Forelimb muscle (tissue), 1 donor: ENCODE measurements at regions not wholly inside any gene's neighbourhood (a gene's known extent, or its start where the extent isn't known, plus 50 kb on each side); places are given as distances from the start of the nearest gene placed in this dataset.

Experiments used
- DNase-seq: peaks from one replicate; pipeline ENCODE4 v3.0.0-alpha.2; 2013; ENCODE audit warnings: low read depth

DNA sequence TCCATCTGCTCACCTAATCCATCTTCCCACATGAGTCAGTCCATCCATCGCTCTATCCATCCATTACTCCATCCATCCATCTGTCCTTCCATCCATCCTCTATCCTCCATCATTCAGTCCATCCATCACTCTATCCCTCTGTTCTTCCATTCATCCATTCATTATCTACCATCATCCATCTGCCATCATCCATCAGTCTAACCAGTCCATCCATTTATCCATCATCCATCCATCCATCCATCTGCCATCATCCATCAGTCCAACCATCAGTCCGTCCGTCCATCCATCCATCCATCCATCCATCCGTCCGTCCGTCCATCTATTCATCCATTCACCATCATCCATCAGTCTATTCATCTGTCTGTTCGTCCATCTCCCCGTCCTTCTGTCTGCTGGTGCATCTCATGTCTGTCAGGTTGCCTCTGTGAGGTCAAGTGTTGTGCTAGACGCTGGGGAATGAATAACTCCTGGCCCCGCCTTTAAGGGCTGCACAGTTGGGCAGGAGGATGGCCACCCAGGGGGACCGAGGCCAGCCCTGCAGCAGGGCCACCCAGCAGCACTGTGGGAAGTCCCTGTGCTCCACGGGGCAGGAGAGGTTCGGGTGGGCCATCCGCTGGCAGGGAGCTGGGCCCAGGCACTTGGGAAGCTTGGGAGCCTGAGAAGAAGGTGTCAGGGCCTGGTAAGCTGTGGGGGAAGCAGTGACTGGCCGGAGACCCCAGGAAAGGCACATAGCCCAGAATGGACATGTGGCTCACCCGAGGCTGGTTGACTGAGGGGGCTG lies 137.1 kb downstream of the CTTN start:
- no peak for DNase-seq

DNA sequence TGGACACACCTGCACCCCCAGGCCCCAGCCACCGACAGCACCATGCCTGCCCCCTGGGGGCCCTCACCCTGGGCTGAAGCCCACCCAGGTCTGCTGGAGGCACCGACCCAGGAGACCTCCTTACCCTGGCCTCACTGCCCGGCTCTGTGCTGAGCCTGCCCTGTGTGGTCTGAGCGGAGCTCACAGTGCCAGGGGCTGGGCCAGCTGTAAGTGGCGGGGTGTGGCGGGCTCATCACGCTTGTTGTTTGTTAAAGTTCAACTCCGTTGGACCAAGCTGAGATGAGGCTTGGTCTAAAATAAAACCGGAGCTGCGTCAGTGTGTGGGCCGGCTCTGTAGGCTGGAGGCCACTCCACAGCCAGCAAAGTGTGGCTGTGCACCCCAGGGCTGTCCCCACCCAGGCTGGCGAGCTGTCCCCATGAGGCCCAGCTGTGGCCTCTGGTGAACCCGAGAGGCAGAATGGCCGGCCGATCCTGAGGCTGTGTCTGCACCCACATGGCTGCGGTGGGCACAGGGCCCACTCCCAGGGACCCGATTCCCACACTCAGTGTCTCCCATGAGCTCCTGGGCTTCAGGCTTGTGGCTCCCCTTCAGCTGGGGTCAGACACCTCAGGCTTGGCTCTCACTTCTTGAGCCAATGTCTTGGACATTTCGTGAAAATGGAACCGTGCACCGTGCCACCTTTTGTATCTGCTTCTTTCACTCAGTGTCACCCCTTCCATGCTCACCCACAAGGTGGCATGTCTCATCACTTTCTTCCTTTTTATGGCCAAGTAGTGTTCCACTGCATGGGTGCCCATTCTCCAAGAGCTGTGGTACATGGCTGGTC lies 137.9 kb downstream of the CTTN start:
- no peak for DNase-seq

DNA sequence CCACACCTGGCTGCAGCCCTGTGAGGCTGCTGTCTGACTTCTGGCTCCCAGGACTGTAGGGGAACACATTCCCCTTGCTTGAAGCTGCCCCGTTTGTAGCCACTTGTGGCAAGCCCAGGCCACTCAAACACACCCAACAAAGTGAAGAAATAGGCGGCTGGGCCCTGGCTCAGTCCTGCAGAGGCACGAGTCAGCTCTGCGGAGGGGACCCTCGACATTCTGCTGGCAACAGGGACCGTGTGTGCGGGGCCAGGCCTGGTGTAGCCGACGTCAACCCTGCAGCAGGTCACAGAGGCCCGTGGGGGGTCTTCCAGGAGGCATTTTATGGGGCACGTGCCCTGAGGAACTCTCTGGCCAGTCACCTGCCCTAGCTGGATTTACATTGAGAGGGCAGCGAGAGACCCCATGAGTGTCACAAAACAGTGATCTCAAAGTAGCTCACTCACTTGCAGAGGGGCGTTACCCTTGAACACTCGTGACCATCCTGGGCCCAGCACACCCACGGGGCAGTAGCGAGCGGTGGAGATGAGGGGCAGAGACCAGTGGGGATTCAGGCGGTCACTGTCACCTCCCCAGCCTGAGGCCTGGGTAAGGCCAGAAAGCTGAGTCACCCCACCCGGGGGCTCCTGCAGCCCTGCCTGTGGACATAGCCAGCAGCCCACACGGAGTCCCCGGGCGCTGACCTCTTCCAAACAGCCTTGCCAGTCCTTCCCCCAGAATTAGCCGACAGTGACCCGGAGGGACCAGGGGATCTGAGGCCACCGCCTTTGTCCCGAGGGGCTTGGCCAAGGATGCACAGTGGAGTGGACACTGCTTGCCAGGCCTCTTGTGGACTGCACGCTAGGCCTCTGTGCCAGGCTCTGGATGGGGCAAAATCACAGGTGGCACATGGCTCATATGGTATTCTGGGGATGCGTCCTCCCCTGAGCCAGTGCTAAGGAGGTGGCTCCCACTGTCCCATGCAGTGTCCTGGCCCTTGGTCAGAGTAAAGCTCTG lies 139.5 kb downstream of the CTTN start:
- DNase-seq, result no peak

DNA sequence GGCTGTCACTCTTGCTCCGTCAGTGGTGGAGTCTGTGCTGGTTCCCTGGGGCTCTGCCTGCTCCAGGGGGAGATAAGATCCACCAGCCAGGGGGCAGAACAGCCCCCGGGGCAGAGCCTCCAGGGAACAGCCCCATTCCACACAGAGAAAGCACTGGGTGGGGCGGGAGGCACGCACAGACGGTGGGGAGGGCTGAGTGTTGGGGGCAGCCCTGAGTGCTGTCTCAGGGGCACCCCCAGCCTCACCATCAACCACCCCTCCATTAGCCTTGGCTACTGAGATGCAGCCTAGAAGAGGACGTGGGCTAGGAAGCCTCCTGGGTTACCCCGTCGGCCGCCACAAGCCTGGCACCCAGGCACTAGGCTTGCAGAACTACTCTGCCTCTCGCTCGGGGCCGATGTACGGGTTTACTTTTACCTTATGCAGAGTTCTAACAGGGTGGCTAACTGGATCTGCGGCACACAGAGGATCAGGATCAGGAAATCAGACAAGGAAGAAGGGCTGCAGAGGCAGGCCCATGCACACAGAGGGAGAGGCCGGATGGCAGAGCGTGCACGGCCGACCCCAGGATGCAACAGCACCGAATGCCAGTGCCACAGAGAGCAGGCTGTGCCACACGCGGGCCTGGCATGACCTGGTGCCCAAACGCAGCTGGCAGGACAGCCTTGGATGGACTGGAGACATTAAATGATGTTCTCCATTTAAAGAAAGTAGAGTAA lies 140.5 kb downstream of the CTTN start:
- DNase-seq, result no peak

DNA sequence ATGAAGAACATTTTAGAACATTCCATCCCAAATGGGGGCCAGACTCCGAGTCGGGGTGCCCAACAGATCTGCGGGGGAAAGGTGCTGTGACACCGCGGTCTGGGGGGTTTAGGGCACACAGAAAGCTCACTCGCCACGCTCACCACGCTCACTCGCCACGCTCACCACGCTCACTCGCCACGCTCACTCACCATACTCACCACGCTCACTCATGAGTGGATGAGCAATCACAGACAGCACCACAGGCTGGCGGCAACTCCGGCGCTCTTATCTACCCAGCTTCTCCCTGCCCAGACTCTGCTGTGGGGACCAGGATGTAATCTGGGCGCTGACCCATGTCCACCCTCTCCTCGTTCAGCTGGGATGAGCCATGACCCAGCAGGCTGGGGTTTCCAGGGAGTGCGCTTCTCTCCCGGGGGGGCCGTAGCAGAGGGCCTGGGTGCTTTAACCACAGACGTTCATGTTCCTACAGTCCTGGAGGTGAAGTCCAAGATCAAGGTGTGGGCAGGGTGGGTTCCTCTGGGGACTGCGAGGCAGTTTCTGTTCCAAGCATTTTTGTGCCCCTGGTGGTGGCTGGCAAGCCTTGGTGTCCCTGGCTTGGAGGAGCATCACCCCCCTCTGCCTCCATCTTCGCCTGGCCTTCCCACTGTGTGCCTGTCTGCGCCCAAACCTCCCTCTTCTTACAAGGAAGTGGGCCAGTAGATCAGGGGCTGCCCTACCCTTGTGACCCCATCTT lies 141.2 kb downstream of the CTTN start:
- no peak for DNase-seq

DNA sequence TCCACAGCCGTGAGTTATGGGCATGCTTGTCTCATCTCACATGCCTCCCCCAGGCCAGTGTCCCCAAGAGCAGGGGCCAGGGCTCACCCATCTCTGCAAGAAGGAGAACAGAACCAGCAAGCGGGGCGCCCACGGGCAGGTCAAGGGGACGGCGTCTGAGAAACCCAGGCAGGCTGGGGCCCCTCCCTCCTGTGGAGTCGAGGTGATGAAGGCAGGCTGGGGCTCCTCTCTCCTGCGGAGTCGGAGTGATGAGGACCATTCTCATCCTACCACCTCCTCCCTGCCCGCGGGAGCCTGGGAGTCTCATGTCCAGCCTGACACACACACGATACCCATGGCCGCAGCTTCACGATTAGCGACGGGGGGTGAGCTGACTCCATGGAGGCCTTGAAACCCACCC lies 141.9 kb downstream of the CTTN start:
- DNase-seq, result no peak

DNA sequence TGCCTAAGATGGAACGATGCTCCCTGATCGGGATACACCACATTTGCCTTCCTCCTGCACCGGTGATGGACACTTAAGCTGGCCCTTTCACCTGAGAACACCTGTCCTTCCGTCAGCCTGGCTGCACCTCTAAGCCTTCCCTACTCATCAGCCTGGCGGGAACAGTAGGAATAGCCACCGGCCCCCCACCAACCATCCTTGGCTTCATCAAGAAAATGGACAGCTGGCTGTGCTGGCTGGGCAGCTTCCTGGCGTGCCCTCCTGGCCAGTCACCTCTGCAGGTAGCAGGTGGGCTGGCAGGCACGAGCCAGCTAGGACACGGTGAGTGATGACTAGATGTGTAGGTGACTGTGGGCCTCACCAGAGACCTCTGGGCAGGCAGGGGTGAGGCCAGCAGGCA lies 142.8 kb downstream of the CTTN start:
- DNase-seq, result no peak

DNA sequence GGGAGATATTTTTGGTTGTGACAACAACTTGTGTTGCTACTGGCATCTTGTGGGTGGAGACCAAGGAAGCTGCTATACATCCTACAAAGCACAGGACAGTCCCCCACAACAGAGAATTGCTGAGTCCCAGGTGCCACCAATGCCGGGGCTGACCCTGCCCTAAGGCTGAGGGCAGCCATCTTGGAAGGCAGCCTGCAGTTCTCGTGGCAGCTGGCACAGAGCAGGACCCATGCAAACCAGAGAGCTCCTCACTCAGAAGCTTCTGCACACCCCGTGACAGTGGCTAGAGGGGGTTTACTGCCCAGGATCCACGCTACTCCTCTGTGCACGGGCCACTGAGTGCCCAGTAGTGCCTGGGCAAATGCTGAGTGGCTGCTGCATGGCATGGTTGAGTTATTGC lies 143.4 kb downstream of the CTTN start:
- DNase-seq, result no peak

DNA sequence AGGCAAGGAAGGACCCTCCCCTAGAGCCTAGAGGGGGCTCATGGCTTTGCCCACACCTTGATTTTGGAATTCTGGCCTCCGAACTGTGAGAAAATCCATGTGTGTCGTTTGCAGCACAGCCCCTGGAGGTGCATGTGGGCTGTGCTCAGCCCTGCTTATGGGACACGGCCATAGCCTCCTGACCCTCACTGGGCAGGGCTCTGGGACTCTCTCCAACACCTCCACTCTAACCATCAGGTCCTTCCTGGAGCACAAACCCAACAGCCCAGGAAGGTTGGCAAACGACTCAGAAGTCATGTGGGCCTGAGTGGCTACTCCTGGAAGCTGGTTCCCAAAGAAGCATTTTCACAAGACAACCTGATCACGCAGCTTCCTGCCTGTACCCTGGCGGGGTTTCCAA lies 144.1 kb downstream of the CTTN start:
- no peak for DNase-seq

DNA sequence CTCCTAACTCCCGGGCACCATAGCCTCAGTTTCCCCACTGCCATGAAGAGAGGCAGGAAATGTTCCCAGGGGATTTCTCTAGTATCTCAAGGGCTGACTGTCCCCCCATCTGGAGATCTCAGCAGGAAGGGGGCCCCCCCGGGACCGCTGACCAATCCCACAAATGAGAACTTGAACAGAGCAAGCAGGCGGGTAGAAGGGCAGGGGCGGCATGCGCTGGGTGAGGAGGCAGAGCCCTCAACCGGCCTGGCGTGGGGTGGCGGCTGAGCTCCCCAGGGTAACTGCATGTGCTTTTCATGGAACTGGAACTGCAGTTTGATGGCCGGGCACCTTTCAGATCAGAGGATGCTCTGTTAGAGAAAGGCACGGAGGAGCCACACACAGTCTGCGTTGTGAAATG lies 144.5 kb downstream of the CTTN start:
- DNase-seq, result no peak

DNA sequence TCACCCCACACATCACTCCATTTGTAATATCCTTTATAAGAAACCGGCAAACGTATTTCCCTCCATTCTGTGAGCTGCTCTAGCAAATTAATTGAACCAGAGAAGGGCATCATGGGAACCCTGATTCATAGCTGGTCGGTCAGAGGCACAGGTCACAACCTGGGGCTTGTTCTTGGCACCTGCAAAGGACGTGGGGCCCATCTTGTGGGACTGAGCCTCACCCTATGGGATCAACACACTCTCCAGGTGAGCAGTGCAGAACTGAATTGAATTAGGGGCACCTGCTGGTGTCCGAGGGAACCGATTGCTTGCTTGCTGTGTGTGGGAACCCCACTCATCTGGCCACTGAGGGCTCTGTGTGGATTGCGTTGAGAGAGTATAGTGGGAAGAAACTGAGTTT lies 145.3 kb downstream of the CTTN start:
- no peak for DNase-seq

DNA sequence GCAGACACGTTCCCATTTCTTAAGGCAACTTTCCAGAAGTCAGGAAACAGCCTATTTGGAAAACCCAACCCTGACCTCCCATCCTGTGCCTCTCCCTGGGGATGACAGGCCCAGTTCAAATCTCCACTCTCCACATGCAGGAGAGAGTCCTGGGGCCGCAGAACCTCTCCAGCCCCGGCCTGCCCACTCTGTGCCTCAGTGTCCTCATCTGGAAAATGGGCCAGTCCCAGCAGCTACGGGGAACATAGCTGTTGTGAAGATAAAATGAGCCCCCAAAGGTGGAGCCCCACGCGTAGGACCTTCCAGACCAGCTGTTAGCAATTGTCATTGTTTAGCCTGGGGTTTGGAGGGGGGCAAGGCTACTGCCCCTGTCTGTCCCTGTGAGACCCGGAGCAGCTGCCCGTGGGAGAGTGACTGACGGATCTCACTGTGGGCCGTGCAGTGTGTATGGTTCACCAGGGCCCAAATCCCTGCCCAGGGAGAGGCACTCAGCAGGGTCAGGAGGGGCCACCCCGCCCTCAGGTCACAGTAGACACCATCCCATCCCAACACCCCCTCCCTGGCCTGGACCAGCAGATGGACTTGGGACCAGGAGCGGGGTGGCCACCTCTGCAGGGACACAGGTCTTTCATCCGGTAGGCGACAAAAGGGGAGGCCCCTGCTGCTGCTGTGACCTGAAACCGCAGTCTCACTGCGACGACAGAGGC lies 145.9 kb downstream of the CTTN start:
- no peak for DNase-seq

DNA sequence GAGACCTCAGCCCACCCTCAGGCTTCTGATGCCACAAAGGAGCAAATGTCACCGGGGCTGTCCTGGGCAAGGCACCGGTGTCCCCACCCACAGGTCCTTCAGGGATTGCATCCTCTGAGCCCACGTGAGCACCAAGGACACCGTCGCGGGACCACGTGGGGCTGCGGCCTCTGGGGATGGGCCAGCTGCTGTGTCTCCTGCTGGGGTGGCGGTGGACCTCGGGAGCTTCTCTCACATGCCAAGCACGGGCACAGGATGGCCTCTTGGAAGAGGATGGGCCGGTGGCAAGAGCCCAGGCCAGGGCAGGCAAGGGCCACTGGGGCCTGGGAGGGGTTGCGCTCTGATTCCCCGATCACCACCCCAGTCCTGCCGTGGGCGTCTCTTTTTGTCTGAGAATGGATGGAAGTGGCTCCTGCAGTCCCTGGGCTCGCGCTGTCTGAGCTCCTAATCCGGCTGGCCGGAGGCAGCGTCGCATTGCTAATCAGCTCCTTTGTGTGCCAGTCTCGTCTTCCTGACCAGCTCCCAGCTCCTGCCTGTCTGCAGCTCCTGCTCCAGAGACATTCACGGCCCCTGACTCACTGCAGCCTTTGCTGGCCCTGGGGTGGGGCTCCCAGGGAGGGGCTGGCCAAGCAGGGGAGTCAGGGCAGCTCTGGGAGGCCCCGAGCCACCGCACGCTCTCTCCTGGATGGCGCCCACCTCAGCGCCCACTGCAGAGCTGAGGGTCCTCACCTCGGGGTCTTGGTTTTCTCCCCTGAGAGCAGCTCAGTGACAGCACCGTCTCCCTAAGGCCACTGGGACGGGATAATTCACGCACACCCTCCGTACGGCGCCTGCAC lies 146.7 kb downstream of the CTTN start:
- no peak for DNase-seq

DNA sequence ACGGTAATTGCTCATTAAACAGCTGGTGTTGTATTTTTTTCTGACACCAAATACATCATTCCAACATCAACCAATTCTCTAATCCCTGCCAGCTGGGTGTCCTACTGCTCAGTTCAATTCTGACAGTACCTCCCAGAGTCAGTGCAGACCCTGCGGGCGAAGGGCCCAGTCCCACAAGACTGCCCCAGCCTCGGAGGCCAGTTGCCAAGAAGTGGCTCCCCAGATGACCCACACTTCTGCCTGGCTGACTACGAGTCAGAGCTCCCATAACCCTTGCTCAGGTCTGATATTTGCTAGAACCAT lies 147.2 kb downstream of the CTTN start:
- no peak for DNase-seq

DNA sequence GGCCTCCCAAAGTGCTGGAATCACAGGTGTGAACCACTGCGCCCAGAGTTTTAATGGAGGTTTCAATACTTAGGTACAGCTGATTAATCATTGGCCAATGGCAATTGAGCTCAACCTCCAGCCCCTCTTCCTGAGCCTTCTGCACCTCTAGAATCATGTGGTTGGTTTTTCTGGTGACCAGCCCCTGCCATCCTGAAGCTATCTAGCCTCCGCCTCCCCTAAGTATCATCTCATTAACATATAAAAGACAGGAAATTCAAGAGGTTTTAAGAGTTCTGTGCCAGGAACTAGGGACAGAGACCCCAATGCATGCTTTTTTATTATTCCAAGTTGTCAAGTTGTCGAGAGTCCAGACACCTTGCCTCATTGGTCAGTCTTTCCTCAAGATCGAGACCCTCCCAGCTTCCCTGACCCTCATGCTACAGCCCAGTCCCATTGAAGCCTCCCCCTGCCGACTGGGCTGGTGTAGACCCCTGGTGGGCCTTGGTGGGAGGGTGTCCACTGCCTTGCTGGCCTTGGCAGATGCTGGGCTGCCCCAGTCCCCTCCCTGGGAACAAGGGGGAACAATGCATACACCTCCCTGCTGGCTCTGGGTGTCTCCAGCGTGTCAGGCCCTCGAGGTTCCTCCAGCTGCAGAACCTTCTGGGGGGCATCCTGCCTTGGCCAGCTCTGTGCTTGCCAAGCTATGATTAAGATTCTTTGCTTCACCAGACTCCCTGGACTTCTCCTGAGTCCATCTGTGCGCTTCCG lies 148.0 kb downstream of the CTTN start:
- DNase-seq, result no peak

DNA sequence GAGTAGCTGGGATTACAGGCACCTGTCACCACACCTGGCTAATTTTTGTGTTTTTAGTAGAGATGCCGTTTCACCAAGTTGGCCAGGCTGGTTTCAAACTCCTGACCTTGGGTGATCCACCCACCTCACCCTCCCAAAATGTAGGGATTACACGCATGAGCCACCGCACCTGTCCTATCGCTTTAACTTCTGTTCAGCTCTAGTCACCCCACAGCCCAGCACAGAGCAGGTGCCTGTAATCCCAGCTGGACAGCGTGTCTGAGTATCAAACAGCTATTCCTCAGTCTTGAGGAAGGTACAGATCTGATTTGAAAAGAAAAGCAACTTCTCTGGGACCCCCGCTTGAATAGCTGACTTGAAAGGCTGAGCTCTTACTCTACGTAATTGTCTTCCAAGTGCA lies 149.1 kb downstream of the CTTN start:
- no peak for DNase-seq

DNA sequence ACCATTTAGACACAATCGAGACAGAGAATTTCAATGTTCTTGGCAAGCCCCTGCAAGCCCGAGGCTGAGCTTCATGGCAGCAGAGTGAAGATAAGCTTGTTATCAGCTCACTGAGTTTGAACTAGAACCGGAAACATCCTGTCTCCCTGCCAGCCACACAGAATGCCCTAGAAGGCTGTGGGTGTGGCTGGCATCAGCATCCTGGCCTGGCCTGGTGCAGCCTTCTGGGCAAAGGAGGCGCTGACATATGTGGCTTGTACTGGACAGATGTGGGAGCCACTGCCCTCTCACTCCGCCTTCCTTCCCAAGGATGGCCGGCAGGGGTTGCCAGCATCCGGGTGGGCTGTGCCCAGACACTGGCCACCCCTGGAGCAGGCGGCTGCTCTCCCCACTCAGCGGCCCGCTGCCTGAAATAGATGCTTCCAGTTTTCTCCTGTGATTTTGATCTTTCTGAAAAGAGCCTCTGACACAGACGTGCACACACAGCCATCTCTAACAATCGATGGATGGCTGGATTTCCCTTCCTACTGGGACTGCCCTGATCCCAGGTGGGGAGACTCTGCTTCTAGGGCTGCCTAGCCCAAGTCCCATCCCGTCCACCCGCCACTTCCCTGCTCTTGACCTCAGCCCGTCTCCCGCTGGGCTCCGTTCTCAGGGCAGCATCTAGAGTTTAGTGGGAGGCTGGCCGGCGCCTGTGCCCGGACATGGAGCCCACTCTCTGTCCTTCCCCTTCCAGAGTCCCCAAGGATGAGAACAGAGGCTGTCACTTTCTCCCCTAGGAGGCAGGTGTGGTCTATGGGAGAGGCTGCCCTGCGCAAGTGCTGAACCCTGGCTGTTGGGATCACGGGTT lies 149.7 kb downstream of the CTTN start:
- no peak for DNase-seq

DNA sequence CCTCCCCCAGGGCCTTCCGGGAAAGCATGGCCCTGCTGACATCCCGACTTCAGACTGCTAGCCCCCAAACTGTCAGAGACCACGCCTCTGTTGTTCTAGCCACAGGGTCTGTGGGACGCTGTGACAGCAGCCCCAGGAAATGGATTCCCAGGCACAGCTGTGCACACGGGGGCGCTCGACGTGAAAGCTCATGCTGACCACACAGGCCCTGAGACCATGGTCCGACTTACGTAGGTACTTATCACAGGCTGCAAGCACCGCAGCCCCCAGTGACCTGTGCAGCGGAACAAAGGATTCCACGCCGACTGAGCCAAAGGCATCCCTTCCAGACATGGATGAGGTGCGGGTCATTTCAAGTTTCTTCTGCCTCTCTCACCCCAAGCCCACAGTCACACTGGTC lies 150.6 kb downstream of the CTTN start:
- no peak for DNase-seq
